ENCODE measurements at regions not wholly inside any gene's neighbourhood (a gene's known extent, or its start where the extent isn't known, plus 50 kb on each side); places are given as distances from the start of the nearest gene placed in this dataset.

GRCh38 chr22:46054091-46055073 is 77.4 kb upstream of the WNT7B start:
- peak; percentile 68 for DNase-seq (ENCODE audit: low read depth)

GRCh38 chr22:46055181-46055875 is 78.4 kb upstream of the WNT7B start:
- no peak for DNase-seq (ENCODE audit: low read depth)

DNA sequence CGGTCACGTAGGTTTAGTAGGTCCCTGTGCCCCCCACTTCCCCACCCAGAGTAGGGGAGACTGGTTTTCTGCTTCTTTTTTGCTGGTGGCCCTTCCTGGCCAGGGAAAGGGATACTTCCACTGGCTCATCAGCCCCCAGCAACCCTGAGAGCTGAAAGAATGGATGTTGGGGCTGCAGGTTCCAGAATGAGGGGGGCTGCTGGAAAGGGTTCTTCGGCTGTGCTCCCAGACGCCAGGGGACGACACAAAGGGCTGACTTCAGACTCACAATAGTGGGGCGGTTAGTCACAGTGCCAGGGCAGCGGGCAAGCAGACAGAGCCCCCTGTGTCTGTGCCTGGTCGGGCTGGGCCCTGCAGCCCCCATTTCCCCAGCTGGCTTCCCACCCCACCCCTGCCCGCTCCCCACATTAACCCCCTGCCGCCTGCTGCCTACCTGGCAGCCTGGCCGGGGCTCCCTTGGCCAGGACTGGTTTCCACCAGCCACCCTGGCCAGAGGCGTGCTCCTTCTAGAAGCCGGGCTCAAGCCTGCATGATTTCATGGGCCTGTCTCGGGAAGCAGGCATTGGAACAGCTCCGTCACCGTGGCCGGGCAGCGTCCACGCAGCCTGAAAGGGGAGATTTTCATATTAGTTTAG is 79.1 kb upstream of the WNT7B start:
- peak; percentile 66 for DNase-seq (ENCODE audit: low read depth)

- DNase-seq (ENCODE audit: low read depth) = no peak
Observed at GRCh38 chr22:46056546-46057245, 79.7 kb upstream of the WNT7B start.

DNA sequence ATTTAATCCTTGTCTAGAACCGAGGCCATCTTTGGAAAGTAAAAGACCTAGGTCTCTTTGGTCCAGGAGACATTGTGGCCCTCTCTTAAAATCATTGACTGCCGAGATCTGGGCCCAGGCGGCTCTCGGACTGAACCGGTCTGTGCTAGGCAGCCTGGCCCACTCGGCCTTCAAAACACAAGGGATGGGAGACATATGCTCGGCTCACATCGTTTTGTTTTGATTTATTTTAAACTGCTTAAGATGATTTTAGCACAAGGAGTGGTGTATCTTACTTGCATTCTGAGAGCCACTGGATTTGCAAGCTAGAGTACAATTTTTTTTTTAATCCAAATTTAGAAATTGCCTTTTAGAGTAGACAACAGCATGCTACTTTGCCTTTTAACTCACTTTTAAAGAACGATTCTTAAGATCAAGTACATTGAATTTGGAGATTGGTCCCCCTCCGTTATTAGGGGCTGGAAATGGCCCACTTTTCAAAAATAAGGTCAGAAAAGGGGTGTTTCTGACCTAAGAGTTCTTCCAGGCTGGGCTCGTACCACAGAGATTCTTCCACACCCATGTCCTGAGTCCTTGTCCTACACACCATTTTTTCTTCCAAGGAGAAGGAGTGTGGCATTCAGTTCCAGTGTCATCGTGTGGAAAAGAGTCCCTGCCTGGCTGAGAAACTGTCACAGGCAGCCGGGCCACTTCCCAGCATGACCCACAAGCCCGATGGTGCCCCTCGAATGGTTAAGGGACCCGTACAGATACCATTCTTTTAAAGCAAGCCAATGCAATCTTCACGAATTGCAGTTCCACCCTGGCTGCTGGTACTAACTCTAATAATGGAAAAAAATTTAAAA is 80.5 kb upstream of the WNT7B start:
- DNase-seq (ENCODE audit: low read depth) = no peak

DNA sequence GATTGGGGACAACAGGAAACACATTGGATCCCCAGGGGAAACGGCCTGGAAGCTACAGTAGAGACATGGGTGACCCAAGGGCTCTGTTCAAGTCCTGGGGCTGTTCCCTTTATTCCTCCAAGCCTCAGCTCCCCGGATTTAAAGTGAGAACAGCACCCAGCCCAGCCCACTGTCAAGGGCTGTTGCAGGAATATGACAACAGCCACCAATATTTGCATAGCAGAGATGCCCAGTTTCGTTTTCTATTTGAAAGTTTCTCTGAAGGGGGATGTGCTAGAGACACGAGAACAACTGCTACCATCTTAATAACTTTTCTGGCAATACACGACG is 81.1 kb upstream of the WNT7B start:
- DNase-seq (ENCODE audit: low read depth) = no peak

DNA sequence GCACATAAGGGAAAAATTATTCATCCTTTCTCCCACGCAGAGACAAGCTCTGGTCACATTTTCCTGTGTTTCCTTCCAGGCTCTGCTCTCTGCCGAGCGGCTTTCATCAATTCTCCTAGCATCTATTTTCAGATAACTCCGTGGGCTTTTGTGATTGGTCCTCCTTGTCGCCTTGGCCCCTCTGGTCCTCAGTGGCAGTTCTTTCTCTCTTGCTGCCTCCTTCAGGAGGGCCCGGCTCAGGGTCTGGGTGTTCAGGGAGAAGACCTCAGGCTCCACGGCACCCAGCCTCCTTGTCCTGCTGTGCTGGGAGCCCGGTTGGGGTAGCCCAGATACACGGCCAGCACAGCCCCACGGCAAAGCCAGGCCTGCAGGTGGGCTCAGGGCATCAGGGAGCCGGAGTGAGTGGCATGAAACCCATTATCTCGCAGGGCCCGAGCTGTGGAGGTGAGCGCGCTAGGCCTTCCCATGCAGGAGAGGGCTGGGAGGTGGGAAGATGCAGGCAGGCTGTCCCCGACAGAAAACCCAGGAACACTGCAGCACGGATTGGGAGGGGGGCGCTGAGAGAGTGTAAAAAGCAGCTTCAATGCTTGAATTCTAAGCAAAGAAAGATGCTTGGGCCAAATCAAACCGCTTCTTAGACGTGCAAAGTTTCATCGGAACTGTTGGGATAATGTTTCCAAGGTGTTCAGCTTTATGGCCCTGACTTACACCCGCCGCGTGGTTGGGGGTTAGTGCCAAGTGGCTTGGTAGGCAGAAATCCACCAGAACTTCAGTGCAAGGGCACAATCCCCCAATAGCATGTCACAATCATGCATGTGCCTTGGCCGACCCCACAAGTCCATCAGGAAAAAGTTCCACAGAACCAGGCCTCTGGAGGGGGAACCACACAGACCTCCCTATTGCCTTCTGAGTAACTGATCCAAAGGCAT is 81.9 kb upstream of the WNT7B start:
- DNase-seq (ENCODE audit: low read depth) = no peak

DNA sequence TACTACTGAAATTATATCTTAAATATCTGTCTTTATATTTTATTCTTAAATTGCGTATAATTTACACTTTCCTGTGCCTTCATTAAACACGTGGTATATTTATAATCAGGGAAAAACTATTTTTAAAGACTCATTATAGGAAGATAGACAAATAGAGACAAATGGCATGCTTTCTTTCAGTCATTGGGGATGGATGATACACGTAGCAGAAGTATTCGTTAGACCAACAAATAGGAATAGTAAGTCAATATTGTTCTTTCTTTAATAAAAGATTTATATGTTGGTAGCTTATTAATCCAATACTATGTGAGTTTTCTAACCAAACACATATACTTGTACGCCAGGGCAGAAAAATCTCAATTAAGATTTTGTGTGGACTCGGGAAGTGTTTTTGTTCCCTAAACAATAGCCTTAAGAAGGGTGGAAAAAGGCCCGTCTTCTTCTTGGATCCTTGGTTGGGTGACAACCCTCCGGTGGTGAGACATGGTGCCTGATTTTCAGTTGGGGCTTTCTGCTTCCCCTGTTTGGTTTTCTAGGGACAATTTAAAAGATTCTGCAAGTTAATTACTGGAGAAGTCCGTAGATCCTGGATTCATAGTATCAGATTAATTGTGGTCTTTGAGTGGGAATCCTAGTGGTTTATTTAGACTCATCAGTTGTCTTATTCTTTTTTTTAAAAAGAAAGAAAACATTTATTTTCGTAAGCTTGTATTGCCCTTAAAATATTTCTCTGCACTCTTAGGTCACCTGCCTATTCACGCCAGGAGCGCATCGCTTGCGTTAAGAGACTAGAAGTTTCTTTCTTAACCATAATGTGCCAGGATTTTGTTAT is 83.5 kb upstream of the WNT7B start:
- DNase-seq (ENCODE audit: low read depth) = no peak

- DNase-seq (ENCODE audit: low read depth) = no peak
Observed at GRCh38 chr22:46061124-46061500, 84.2 kb upstream of the WNT7B start.

- DNase-seq (ENCODE audit: low read depth) = no peak
Observed at GRCh38 chr22:46061501-46062231, 84.7 kb upstream of the WNT7B start.

DNA sequence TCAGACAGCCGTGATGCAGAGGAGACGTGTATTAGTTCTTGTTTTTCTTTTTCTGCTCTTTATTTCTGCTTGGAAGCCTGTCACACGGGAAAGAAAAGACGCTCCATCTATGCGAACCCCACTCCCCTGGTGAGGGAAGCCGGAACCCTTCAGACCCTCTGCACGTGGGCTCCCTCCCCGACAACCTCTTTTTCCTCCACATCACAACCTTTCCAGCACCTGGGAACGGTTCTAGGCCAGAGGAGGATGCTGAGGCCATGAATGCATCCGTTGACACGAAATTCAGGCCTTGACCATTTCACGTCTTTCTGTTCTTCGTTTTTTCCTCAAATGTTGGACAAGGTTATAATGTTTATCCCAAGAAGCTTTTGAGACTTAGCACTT is 85.3 kb upstream of the WNT7B start:
- no peak for DNase-seq (ENCODE audit: low read depth)

GRCh38 chr22:46062971-46063631 is 86.1 kb upstream of the WNT7B start:
- DNase-seq (ENCODE audit: low read depth) = no peak

DNA sequence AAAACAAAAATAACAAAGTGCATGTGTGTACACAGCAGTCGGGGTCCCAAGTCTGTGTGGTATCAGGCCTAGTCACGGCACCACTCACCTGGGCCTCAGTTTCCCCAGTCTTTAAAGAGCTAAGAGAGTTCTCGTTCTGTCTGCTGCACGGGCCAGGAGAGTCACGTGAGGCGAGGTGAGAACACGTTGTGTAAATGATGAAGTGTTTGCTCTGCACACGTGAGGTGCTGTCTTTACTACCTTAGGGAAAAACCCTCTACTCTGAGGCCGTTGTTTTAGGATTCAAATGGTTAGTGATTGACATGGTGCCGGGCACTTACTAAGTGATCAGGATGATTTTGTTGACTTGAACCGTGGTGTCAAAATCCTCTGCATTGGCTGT is 86.5 kb upstream of the PPARA start:
- DNase-seq (ENCODE audit: low read depth) = no peak

DNA sequence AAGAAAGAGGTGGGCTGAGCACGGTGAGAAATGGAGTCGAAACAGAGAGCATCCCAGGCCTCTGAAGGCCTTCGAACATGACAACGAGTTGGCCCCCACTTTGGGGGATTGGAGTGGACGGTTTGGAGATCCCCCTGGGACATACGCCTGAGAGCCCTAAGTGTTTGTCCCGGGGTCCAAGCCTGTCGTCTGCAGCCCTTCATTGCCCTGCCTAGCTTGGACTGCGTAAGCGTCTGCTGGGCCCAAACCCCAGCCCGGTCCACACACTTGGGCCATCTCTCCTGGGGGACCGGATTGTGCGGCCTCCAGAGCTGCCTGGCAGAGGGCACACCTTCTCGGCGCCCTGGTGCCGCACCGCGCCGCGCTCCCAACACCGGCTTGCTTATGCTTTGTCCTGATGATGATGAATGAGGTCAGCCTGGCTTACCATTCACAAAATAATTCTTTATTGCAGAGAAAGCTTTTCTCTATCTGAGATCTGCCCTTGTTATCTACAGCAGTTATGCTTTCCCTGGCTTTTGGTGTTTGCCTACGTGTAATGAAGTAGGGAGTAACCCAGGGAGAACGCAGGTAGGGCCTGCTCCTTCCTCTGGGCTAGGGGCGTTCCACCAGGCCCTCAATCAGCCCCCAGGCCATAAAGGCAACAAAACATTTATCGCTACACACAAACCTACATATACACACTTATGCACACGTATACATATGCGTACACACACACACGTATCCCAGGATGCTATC is 85.9 kb upstream of the PPARA start:
- DNase-seq (ENCODE audit: low read depth) = peak; percentile 36

- DNase-seq (ENCODE audit: low read depth) = peak; percentile 55
Observed at GRCh38 chr22:46064966-46065666, 85.2 kb upstream of the PPARA start.

DNA sequence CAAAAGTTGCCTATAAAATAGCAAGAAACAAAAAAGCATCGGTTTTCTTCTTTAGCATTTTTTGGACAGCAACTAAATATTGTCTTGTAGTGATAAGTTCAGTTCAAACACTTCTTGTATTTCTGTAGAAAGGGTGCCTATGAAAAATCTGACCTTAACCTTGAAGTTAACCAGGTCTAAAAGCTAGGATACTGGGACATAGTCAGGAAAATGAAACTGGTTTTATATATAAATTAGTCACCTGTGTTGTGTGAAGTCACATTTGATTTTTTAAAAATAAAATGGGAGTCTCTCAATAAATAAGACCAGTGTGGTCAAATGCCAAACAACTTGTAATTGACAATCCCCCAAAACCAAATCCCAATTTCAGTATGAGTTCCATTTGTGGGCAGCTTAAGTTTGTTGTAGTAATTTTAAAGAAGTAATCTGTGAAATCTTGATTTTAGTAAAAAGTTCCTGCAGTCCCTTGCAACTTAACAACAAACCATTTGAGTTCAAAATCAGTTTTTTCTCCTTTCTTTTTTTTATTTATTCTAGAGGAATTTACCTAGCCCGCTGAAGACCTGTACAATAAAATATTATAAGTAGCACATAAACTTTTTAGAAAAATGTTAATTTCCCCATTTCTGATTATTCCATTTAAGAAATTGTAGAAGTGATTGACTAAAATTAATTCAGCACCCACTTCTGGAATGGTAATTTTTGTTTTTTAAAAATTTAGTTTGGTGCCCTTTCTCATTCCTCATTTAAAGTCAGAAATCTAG is 84.5 kb upstream of the PPARA start:
- DNase-seq (ENCODE audit: low read depth) = no peak

Data from Daoy (cell line).